ENCODE measurements at regions not wholly inside any gene's neighbourhood (a gene's known extent, or its start where the extent isn't known, plus 50 kb on each side); places are given as distances from the start of the nearest gene placed in this dataset.
A peak's percentile ranks its signal among the peaks of the same experiment; 100 is the strongest.

DNA sequence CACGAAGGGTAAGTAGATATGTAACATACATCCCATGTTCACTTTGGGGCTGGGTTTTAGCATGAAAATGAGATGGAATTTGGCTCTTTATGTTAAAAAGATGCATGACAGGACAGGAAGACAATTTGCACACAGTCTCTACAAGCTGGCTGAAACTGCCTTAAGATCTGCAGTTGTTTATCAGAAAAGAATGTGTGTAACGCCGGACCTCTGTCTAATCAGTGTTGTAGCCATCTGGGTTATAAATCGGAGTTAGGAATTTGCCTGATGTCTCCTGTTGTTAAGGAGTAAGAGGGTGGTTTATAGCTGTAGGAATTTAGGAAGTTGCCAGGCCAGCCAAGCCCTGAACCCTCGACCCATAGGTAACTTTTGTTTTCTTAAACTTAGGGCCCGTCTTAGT lies 562.9 kb upstream of the FAT1 start:
- CTCF ChIA-PET (ENCODE audit: partially characterized antibody), result no interaction called here
- TF ChIP-seq SIX5 (IDR thresholded peaks at IDR 0.05; ENCODE audit: low read depth, low read length), result no peak
- TF ChIP-seq CEBPB (IDR thresholded peaks at IDR 0.05; ENCODE audit: low read depth, low read length), result no peak
- no peak for TF ChIP-seq CREB1 (IDR thresholded peaks at IDR 0.05)
- no peak for TF ChIP-seq CBX5 (IDR thresholded peaks at IDR 0.05; ENCODE audit: low read depth, low read length)
- no peak for TF ChIP-seq YY1 (IDR thresholded peaks at IDR 0.05; ENCODE audit: low read depth, low read length)
- TF ChIP-seq SIRT6 (IDR thresholded peaks at IDR 0.05; ENCODE audit: low read length), result no peak
- no peak for TF ChIP-seq HDAC6 (IDR thresholded peaks at IDR 0.05; ENCODE audit: low read depth, low read length)
- no peak for TF ChIP-seq JUND (IDR thresholded peaks at IDR 0.05; ENCODE audit: low read length)
- no peak for TF ChIP-seq MAFK (IDR thresholded peaks at IDR 0.05; ENCODE audit: low read depth, low read length)
- no peak for TF ChIP-seq RBBP5 (IDR thresholded peaks at IDR 0.05; ENCODE audit: borderline replicate concordance, low read depth, low read length)
- TF ChIP-seq BACH1 (IDR thresholded peaks at IDR 0.05; ENCODE audit: low read length), result no peak
- no peak for TF ChIP-seq CTCF (IDR thresholded peaks at IDR 0.05; ENCODE audit: control extremely low read depth in 1 of 3, insufficient read depth in 1 of 3, low read depth in 1 of 3, low read length in 3 of 3)
- no peak for TF ChIP-seq SP4 (IDR thresholded peaks at IDR 0.05; ENCODE audit: low read length)
- TF ChIP-seq, protein P1, sequence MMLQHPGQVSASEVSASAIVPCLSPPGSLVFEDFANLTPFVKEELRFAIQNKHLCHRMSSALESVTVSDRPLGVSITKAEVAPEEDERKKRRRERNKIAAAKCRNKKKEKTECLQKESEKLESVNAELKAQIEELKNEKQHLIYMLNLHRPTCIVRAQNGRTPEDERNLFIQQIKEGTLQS (IDR thresholded peaks at IDR 0.05; ENCODE audit: insufficient read depth, low read depth, low read length), result no peak

More for the DNA sequence above, 562.9 kb upstream of the FAT1 start:
- Histone ChIP-seq H3K9me3 (ENCODE audit: insufficient read depth in 2 of 2, low read depth in 1 of 2, low read length in 1 of 2) (no peaks in the 10 kb centered on the region), H3K4me3 (ENCODE audit: extremely low read depth in 1 of 4, insufficient read depth in 2 of 4, low read depth in 3 of 4, low read length in 4 of 4) (no peak overlapping the region), H4K20me1 (replicated peaks in 1 of 2; ENCODE audit: control insufficient read depth in 1 of 2, insufficient read depth in 2 of 2, low read length in 2 of 2) (no peaks in the 10 kb centered on the region), H2AK5ac (ENCODE audit: low read depth, low read length) (no peak overlapping the region), H2AFZ (ENCODE audit: low read length) (peak overlapping the region; percentile 95), H3K18ac (ENCODE audit: extremely low read depth, low read length) (no peak overlapping the region), H3K23me2 (ENCODE audit: low read depth, low read length) (no peaks in the 10 kb centered on the region), H2BK12ac (ENCODE audit: low read depth, low read length) (no peak overlapping the region), H3K36me3 (ENCODE audit: control insufficient read depth in 2 of 4, insufficient read depth in 4 of 4, low read length in 3 of 4) (no peaks in the 10 kb centered on the region), H4K91ac (replicated peaks; ENCODE audit: insufficient read length, low read length) (no peak overlapping the region), H2BK120ac (replicated peaks; ENCODE audit: low read depth, low read length) (no peak overlapping the region), H4K5ac (ENCODE audit: insufficient read length, low read depth, low read length) (no peak overlapping the region), H3K9ac (replicated peaks in 1 of 4; ENCODE audit: extremely low read depth in 1 of 4, low read depth in 3 of 4, low read length in 3 of 4) (no peak overlapping the region), H2BK15ac (ENCODE audit: low read length) (no peak overlapping the region), H3K27ac (ENCODE audit: low read depth, low read length) (no peak overlapping the region), H3K56ac (replicated peaks; ENCODE audit: insufficient read length, low read depth, low read length) (no peak overlapping the region), H3K23ac (ENCODE audit: insufficient read length) (no peak overlapping the region), H3K14ac (ENCODE audit: insufficient read length) (no peak overlapping the region), H2BK20ac (ENCODE audit: low read length) (no peak overlapping the region), H4K8ac (ENCODE audit: extremely low read depth, insufficient read depth, low read length) (no peak overlapping the region), H3K79me2 (ENCODE audit: control insufficient read depth in 1 of 2, insufficient read depth in 2 of 2, low read length in 2 of 2) (no peaks in the 10 kb centered on the region), H3K4me2 (ENCODE audit: insufficient read depth in 1 of 2, low read depth in 2 of 2, low read length in 2 of 2) (no peak overlapping the region), H2BK5ac (ENCODE audit: low read depth, low read length) (no peak overlapping the region), H3K4me1 (replicated peaks in 1 of 4; ENCODE audit: control insufficient read depth in 3 of 4, insufficient read depth in 4 of 4, low read length in 3 of 4) (no peaks in the 10 kb centered on the region), H3K4ac (replicated peaks; ENCODE audit: insufficient read length, low read depth, low read length) (no peak overlapping the region), H3K79me1 (ENCODE audit: low read depth, low read length) (no peaks in the 10 kb centered on the region), H3K27me3 (replicated peaks in 1 of 4; ENCODE audit: control insufficient read depth in 3 of 4, extremely low read depth in 1 of 4, insufficient read depth in 3 of 4, low read length in 3 of 4) (no peaks in the 10 kb centered on the region)
- FAIRE-seq, result no peak
- DNase-seq (ENCODE audit: low read depth in 1 of 2, low spot score in 2 of 2), result no peak
- POLR2A ChIA-PET (ENCODE audit: partially characterized antibody), result no interaction called here
- 89% methylated on average over 6 of the region's 6 CpGs; no CpG with 5 or more reads in 1 of the 2 experiments for WGBS, 2 experiments (ENCODE audit: extremely low coverage in 1 of 2, insufficient coverage in 1 of 2, insufficient read length in 1 of 2, insufficient replicate concordance in 2 of 2, low coverage in 1 of 2, low lambda C conversion rate in 2 of 2, missing lambda C conversion rate in 1 of 2)

Measured in H1 (cell line).